ENCODE measurements at regions not wholly inside any gene's neighbourhood (a gene's known extent, or its start where the extent isn't known, plus 50 kb on each side); places are given as distances from the start of the nearest gene placed in this dataset.
A peak's percentile ranks its signal among the peaks of the same experiment; 100 is the strongest.
"Not testable (repeated sequence)": the region's sequence is repeated elsewhere in the genome, so short reads cannot be mapped to it uniquely, and the experiment has no call there.

DNA sequence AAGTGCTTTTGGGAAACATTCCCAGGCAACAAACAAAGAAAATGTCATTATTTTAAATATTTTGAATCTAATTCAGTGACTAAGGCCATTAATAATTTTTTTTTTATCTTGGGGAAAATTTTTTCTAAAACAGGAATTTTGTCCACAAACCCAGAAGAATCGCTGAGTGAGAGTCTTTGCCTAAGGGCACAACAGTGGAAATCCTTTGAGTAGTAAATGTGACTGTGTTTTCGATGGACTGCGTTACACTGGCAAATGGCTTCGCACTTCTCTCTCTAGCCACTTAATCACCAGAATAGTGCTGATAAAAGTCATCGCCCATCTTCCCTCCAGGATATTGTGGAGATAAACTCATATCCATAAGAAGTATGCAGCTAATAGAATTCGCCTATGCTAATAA lies 430.3 kb upstream of the AKR1E2 start:
- H3K4me1 ChIP-seq (ENCODE audit: insufficient read depth, low read length), result no peaks in the 10 kb centered on the region
- H3K9me3 ChIP-seq (ENCODE audit: low read length), result no peaks in the 10 kb centered on the region

DNA sequence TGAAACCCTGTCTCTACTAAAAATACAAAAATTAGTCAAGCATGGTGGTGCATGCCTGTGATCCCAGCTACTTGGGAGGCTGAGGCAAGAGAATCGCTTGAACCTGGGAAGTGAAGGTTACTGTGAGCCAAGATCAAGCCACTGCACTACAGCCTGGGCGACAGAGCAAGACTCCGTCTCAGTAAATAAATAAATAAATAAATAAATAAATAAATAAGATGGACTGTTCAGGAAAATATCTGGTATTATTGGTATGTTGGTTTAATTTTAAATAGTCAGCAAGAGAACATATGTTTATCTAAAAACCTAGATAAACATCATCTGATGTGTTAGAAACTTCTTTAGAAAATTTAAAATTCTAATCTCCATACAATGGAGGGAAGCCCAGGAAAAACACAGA lies 431.6 kb upstream of the AKR1E2 start:
- not testable (repeated sequence) for H3K27me3 ChIP-seq (ENCODE audit: insufficient read depth, low read length); H3K9me3 ChIP-seq (ENCODE audit: low read length); H3K4me1 ChIP-seq (ENCODE audit: insufficient read depth, low read length); H3K4me3 ChIP-seq (ENCODE audit: low read length); H3K36me3 ChIP-seq (ENCODE audit: insufficient read depth, low read length); H2AFZ ChIP-seq (ENCODE audit: low read depth, low read length)

More for the DNA sequence above, 430.3 kb upstream of the AKR1E2 start:
- no peaks in the 10 kb centered on the region for H3K27me3 ChIP-seq (ENCODE audit: insufficient read depth, low read length)
- no peak overlapping the region for H2AFZ ChIP-seq (ENCODE audit: low read depth, low read length)
- H3K4me3 ChIP-seq (ENCODE audit: low read length), result no peak overlapping the region
- H3K36me3 ChIP-seq (ENCODE audit: insufficient read depth, low read length), result no peaks in the 10 kb centered on the region

- H2AFZ ChIP-seq (ENCODE audit: low read depth, low read length), result no peak overlapping the region
- H3K27me3 ChIP-seq (ENCODE audit: insufficient read depth, low read length), result no peaks in the 10 kb centered on the region
- no peaks in the 10 kb centered on the region for H3K4me1 ChIP-seq (ENCODE audit: insufficient read depth, low read length)
- H3K9me3 ChIP-seq (ENCODE audit: low read length), result no peaks in the 10 kb centered on the region
- H3K36me3 ChIP-seq (ENCODE audit: insufficient read depth, low read length), result no peaks in the 10 kb centered on the region
- H3K4me3 ChIP-seq (ENCODE audit: low read length), result no peak overlapping the region
These were observed 434.3 kb upstream of the AKR1E2 start for GRCh38 chr10:4391683-4392082.

GRCh38 chr10:4390219-4390618 lies 435.8 kb upstream of the AKR1E2 start:
- Histone ChIP-seq H3K4me1 (ENCODE audit: insufficient read depth, low read length) (peaks cover 5% of the 10 kb centered on the region), H3K36me3 (ENCODE audit: insufficient read depth, low read length) (no peaks in the 10 kb centered on the region), H2AFZ (ENCODE audit: low read depth, low read length) (no peak overlapping the region), H3K27me3 (ENCODE audit: insufficient read depth, low read length) (no peaks in the 10 kb centered on the region), H3K9me3 (ENCODE audit: low read length) (no peaks in the 10 kb centered on the region), H3K4me3 (ENCODE audit: low read length) (no peak overlapping the region)

DNA sequence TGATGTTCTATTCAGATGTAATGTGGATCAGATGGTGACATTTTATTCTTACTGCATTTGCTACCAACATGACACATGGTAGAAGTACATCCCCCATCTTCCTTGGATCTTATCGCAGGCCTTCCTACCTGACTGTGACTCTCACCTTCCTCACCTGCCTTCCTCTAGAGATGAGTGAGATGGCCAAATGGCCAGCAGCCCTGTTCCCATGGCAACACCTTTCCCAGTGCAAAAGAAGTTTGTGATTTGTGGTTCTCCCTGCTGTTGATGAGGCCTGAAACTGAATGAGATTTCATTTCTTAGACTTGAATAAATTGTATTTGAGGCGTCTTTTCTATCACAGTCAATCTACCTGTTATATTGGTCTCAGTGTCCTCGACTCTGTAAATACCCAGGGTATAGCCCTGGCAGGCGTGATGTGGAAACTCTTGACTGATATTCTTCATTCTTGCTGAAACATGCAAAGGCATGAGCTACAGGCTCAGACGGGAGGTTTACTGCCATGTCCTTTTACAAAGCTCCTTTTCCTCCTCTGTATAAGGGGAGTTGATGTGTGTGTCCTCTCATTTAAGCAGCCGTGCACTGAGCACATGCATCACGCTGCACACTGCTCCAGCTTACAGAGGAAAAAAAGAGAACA lies 440.7 kb upstream of the AKR1E2 start:
- H3K4me1 ChIP-seq (ENCODE audit: insufficient read depth, low read length), result peaks cover 30% of the 10 kb centered on the region
- H3K4me3 ChIP-seq (ENCODE audit: low read length), result no peak overlapping the region
- H2AFZ ChIP-seq (ENCODE audit: low read depth, low read length), result no peak overlapping the region
- H3K9me3 ChIP-seq (ENCODE audit: low read length), result no peaks in the 10 kb centered on the region
- no peaks in the 10 kb centered on the region for H3K27me3 ChIP-seq (ENCODE audit: insufficient read depth, low read length)
- H3K36me3 ChIP-seq (ENCODE audit: insufficient read depth, low read length), result no peaks in the 10 kb centered on the region

DNA sequence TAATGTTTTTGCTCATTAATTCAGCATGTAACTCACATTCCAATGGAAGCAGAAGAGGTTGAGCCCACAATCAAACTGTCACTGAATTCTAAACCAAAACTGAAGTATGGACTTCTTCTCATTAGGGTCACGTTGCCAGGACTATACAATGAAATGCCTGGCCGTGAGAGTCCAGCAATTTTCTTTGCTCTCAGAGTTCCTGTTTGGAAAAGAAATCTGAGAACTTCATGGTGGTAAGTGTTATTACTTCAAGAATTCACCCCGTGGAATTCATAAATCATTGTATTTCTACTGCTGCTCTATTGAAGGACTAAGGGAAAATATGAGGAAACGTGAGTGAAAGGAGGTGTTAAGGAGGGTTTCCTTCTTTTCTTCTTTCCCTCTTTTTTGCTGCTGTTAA lies 441.8 kb upstream of the AKR1E2 start:
- Histone ChIP-seq H3K9me3 (ENCODE audit: low read length) (no peaks in the 10 kb centered on the region), H2AFZ (ENCODE audit: low read depth, low read length) (peak overlapping the region; percentile 19), H3K4me1 (ENCODE audit: insufficient read depth, low read length) (peaks cover 30% of the 10 kb centered on the region), H3K36me3 (ENCODE audit: insufficient read depth, low read length) (no peaks in the 10 kb centered on the region), H3K27me3 (ENCODE audit: insufficient read depth, low read length) (no peaks in the 10 kb centered on the region), H3K4me3 (ENCODE audit: low read length) (peak overlapping the region; percentile 47)

GRCh38 chr10:4383651-4384098 lies 442.3 kb upstream of the AKR1E2 start:
- Histone ChIP-seq H3K27me3 (ENCODE audit: insufficient read depth, low read length) (no peaks in the 10 kb centered on the region), H2AFZ (ENCODE audit: low read depth, low read length) (peak overlapping the region; percentile 19), H3K9me3 (ENCODE audit: low read length) (no peaks in the 10 kb centered on the region), H3K36me3 (ENCODE audit: insufficient read depth, low read length) (no peaks in the 10 kb centered on the region), H3K4me1 (ENCODE audit: insufficient read depth, low read length) (peaks cover 30% of the 10 kb centered on the region), H3K4me3 (ENCODE audit: low read length) (peak overlapping the region; percentile 47)

GRCh38 chr10:4382811-4383210 lies 443.2 kb upstream of the AKR1E2 start:
- H3K36me3 ChIP-seq (ENCODE audit: insufficient read depth, low read length), result no peaks in the 10 kb centered on the region
- no peak overlapping the region for H2AFZ ChIP-seq (ENCODE audit: low read depth, low read length)
- no peak overlapping the region for H3K4me3 ChIP-seq (ENCODE audit: low read length)
- H3K4me1 ChIP-seq (ENCODE audit: insufficient read depth, low read length), result peaks cover 30% of the 10 kb centered on the region
- H3K9me3 ChIP-seq (ENCODE audit: low read length), result no peaks in the 10 kb centered on the region
- H3K27me3 ChIP-seq (ENCODE audit: insufficient read depth, low read length), result no peaks in the 10 kb centered on the region

DNA sequence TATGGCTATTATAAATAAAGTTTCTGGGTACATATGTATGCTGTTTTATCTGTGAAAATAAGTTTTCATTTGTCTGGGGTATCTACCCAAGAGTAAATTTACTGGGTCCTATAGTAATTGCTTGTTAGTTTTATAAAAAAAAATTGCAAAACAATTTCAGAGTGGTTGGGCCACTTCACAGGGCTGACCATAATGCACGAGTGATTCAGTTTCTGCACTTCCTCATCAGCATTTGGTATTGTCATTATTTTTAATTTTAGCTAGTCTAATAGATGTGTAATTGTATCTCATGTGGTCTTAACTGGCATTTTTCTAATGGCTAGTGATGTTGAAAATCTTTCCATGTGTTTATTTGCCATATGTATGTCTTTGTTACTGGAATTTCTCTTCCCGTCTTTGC lies 452.4 kb upstream of the AKR1E2 start:
- no peaks in the 10 kb centered on the region for H3K27me3 ChIP-seq (ENCODE audit: insufficient read depth, low read length)
- no peaks in the 10 kb centered on the region for H3K9me3 ChIP-seq (ENCODE audit: low read length)
- H3K36me3 ChIP-seq (ENCODE audit: insufficient read depth, low read length), result no peaks in the 10 kb centered on the region

GRCh38 chr10:4373098-4373497 lies 452.9 kb upstream of the AKR1E2 start:
- no peaks in the 10 kb centered on the region for H3K9me3 ChIP-seq (ENCODE audit: low read length)
- no peak overlapping the region for H2AFZ ChIP-seq (ENCODE audit: low read depth, low read length)
- no peaks in the 10 kb centered on the region for H3K27me3 ChIP-seq (ENCODE audit: insufficient read depth, low read length)
- H3K36me3 ChIP-seq (ENCODE audit: insufficient read depth, low read length), result no peaks in the 10 kb centered on the region
- peaks cover 8% of the 10 kb centered on the region for H3K4me1 ChIP-seq (ENCODE audit: insufficient read depth, low read length)
- H3K4me3 ChIP-seq (ENCODE audit: low read length), result no peak overlapping the region

More for the DNA sequence above, 452.4 kb upstream of the AKR1E2 start:
- H2AFZ ChIP-seq (ENCODE audit: low read depth, low read length), result no peak overlapping the region
- H3K4me3 ChIP-seq (ENCODE audit: low read length), result no peak overlapping the region
- peaks cover 8% of the 10 kb centered on the region for H3K4me1 ChIP-seq (ENCODE audit: insufficient read depth, low read length)

GRCh38 chr10:4372601-4373000 lies 453.4 kb upstream of the AKR1E2 start:
- Histone ChIP-seq H3K27me3 (ENCODE audit: insufficient read depth, low read length) (no peaks in the 10 kb centered on the region), H2AFZ (ENCODE audit: low read depth, low read length) (no peak overlapping the region), H3K4me1 (ENCODE audit: insufficient read depth, low read length) (peaks cover 8% of the 10 kb centered on the region), H3K36me3 (ENCODE audit: insufficient read depth, low read length) (no peaks in the 10 kb centered on the region), H3K4me3 (ENCODE audit: low read length) (no peak overlapping the region), H3K9me3 (ENCODE audit: low read length) (peaks cover 2% of the 10 kb centered on the region)

GRCh38 chr10:4371691-4372295 lies 454.2 kb upstream of the AKR1E2 start:
- Histone ChIP-seq H3K4me1 (ENCODE audit: insufficient read depth, low read length) (peaks cover 8% of the 10 kb centered on the region), H3K4me3 (ENCODE audit: low read length) (no peak overlapping the region), H3K27me3 (ENCODE audit: insufficient read depth, low read length) (no peaks in the 10 kb centered on the region), H3K36me3 (ENCODE audit: insufficient read depth, low read length) (no peaks in the 10 kb centered on the region), H2AFZ (ENCODE audit: low read depth, low read length) (no peak overlapping the region), H3K9me3 (ENCODE audit: low read length) (peaks cover 3% of the 10 kb centered on the region)

GRCh38 chr10:4370376-4370775 lies 455.6 kb upstream of the AKR1E2 start:
- no peak overlapping the region for H2AFZ ChIP-seq (ENCODE audit: low read depth, low read length)
- peaks cover 3% of the 10 kb centered on the region for H3K9me3 ChIP-seq (ENCODE audit: low read length)

GRCh38 chr10:4361581-4361980 lies 464.4 kb upstream of the AKR1E2 start:
- H2AFZ ChIP-seq (ENCODE audit: low read depth, low read length), result no peak overlapping the region
- no peak overlapping the region for H3K4me3 ChIP-seq (ENCODE audit: low read length)
- no peaks in the 10 kb centered on the region for H3K36me3 ChIP-seq (ENCODE audit: insufficient read depth, low read length)
- no peaks in the 10 kb centered on the region for H3K27me3 ChIP-seq (ENCODE audit: insufficient read depth, low read length)
- no peaks in the 10 kb centered on the region for H3K4me1 ChIP-seq (ENCODE audit: insufficient read depth, low read length)
- H3K9me3 ChIP-seq (ENCODE audit: low read length), result no peaks in the 10 kb centered on the region

More at GRCh38 chr10:4370376-4370775, 455.6 kb upstream of the AKR1E2 start:
- H3K4me1 ChIP-seq (ENCODE audit: insufficient read depth, low read length), result peaks cover 8% of the 10 kb centered on the region
- H3K4me3 ChIP-seq (ENCODE audit: low read length), result no peak overlapping the region
- no peaks in the 10 kb centered on the region for H3K27me3 ChIP-seq (ENCODE audit: insufficient read depth, low read length)
- H3K36me3 ChIP-seq (ENCODE audit: insufficient read depth, low read length), result no peaks in the 10 kb centered on the region
